HG03442 (cell line): ENCODE measurements at regions not wholly inside any gene's neighbourhood (a gene's known extent, or its start where the extent isn't known, plus 50 kb on each side); places are given as distances from the start of the nearest gene placed in this dataset.
"Not testable (repeated sequence)": the region's sequence is repeated elsewhere in the genome, so short reads cannot be mapped to it uniquely, and the experiment has no call there.

Source experiments
- ATAC-seq: cut with Tn5 transposase; IDR thresholded peaks from one replicate; pipeline ENCODE4 v1.9.1; 2021; ENCODE audit warnings: mild to moderate bottlenecking, moderate library complexity; ENCODE audit not compliant: unreplicated experiment

GRCh38 chr20:53731595-53731994 lies 138.0 kb upstream of the ZNF217 start:
- no peak for ATAC-seq

- no peak for ATAC-seq
Measured at GRCh38 chr20:53728359-53728758, 134.7 kb upstream of the ZNF217 start.

GRCh38 chr20:53727239-53727638 lies 133.6 kb upstream of the ZNF217 start:
- not testable (repeated sequence) for ATAC-seq

GRCh38 chr20:53725575-53725970 lies 131.9 kb upstream of the ZNF217 start:
- ATAC-seq: no peak

GRCh38 chr20:53723621-53724020 lies 130.0 kb upstream of the ZNF217 start:
- no peak for ATAC-seq

GRCh38 chr20:53723045-53723444 lies 129.4 kb upstream of the ZNF217 start:
- ATAC-seq: no peak

GRCh38 chr20:53722515-53723036 lies 128.9 kb upstream of the ZNF217 start:
- ATAC-seq: no peak

GRCh38 chr20:53721445-53721963 lies 127.9 kb upstream of the ZNF217 start:
- ATAC-seq: not testable (repeated sequence)

- not testable (repeated sequence) for ATAC-seq
Measured at GRCh38 chr20:53719171-53719803, 125.6 kb upstream of the ZNF217 start.

- no peak for ATAC-seq
Measured at GRCh38 chr20:53718142-53719021, 124.7 kb upstream of the ZNF217 start.

GRCh38 chr20:53716395-53716794 lies 122.8 kb upstream of the ZNF217 start:
- ATAC-seq: no peak

GRCh38 chr20:53714524-53714923 lies 120.9 kb upstream of the ZNF217 start:
- no peak for ATAC-seq

GRCh38 chr20:53713328-53714056 lies 119.9 kb upstream of the ZNF217 start:
- no peak for ATAC-seq

GRCh38 chr20:53712212-53712977 lies 118.8 kb upstream of the ZNF217 start:
- ATAC-seq: no peak

- ATAC-seq: no peak
Measured at GRCh38 chr20:53711333-53712211, 117.9 kb upstream of the ZNF217 start.

GRCh38 chr20:53708129-53708968 lies 114.7 kb upstream of the ZNF217 start:
- ATAC-seq: peak; percentile 59

- peak; percentile 25 for ATAC-seq
Measured at GRCh38 chr20:53707371-53708055, 113.9 kb upstream of the ZNF217 start.
